Mammary epithelial cell (primary cell): ENCODE measurements at regions not wholly inside any gene's neighbourhood (a gene's known extent, or its start where the extent isn't known, plus 50 kb on each side); places are given as distances from the start of the nearest gene placed in this dataset.

Experiments used
- CTCF ChIP-seq, 2 donors: IDR thresholded peaks in 1 of 2; conservative IDR thresholded peaks in 1 of 2; 2 replicates each; pipeline ENCODE4 v1.5.1; 2011 to 2012; ENCODE audit warnings: inconsistent platforms in 2 of 2, low read length in 2 of 2, mild to moderate bottlenecking in 2 of 2, control low read depth in 1 of 2, low read depth in 1 of 2; ENCODE audit not compliant: insufficient read depth in 1 of 2; ENCODE audit errors: extremely low read depth in 1 of 2
- EZH2 ChIP-seq: IDR thresholded peaks from 2 replicates; pipeline ENCODE4 v1.6.1; 2012; ENCODE audit warnings: low read length, inconsistent platforms, borderline replicate concordance

GRCh38 chr14:27228053-27228452, 630.2 kb upstream of the NOVA1 start:
- TF ChIP-seq CTCF (conservative IDR thresholded peaks at IDR 0.05 in 1 of 2, IDR thresholded peaks at IDR 0.05 in 1 of 2; ENCODE audit: extremely low read depth in 1 of 2, insufficient read depth in 1 of 2, low read depth in 1 of 2, low read length in 2 of 2) (no peak), EZH2 (no peak)
